GM10248 (cell line): ENCODE measurements at regions not wholly inside any gene's neighbourhood (a gene's known extent, or its start where the extent isn't known, plus 50 kb on each side); places are given as distances from the start of the nearest gene placed in this dataset.

Source experiments
- CTCF ChIA-PET: fragments of 300-600 bp; sonication (Branson Sonifier 250); formaldehyde crosslinking; extraction: SDS; loops from one replicate; lab custom pipeline; 2021; ENCODE audit warnings: antibody characterized with exemption; lab: Yijun Ruan, JAX
- POLR2A ChIA-PET: fragments of 350-650 bp; sonication (Branson Sonifier 250); formaldehyde crosslinking; extraction: SDS; loops from one replicate; lab custom pipeline; 2020; ENCODE audit warnings: antibody characterized with exemption; lab: Yijun Ruan, JAX
- DNase-seq: peaks from one replicate; pipeline ENCODE4 v3.0.0; 2012; ENCODE audit errors: extremely low spot score
- CTCF ChIP-seq: IDR thresholded peaks from 2 replicates; pipeline ENCODE4 v1.5.1; 2012; ENCODE audit warnings: mild to moderate bottlenecking, low read depth; ENCODE audit errors: extremely low read depth, missing control alignments, control extremely low read depth

- no peak for TF ChIP-seq CTCF
- ChIA-PET CTCF (interaction anchor here (1.1 to 1.3 kb wide), 2 partner anchors 15 to 29 kb away, joined by 3 to 4 read pairs; no protein-coding TSS in a partner anchor), POLR2A (no interaction called here)
- no peak for DNase-seq
Observed at GRCh38 chr15:48017747-48018146, 103.0 kb upstream of the SLC24A5 start.

- no peak for TF ChIP-seq CTCF
- no peak for DNase-seq
- ChIA-PET POLR2A (no interaction called here), CTCF (interaction anchor here (0.7 to 1.6 kb wide), 2 partner anchors 18 to 65 kb away, joined by 3 to 5 read pairs; no protein-coding TSS in a partner anchor)
Observed at GRCh38 chr15:48020166-48020565, 100.6 kb upstream of the SLC24A5 start.

DNA sequence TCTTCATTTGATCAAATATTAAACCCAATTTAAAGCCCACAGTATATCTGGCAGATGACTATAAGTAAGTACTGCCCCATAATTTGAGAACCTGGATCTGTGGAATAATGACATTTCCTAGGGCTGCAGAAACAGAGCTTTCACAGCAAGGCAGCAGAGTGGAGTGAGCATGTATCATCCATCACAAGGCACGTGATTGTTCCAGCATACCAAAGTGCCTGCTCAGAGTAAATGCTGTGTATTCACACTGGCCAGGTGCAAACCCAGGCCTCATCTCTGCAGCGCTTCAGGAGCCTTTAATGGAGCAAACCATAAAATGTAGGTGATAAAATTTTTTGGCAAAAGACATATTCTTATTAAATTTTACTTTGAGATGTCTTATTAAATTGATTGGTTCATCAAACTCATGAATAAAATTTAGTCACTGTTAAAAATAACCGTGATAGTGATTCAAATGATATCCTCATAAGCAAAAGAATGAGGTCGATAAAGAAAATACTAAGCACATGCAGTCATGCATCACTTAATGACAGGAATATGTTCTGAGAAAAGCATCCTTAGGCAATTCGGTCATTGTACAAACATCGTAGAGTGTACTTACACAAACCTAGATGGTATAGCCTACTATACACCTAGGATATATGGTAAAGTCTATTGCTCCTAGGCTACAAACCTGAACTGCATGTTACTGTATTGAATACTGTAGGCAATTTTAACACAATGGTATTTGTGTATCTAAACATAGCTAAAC is 99.3 kb upstream of the SLC24A5 start:
- POLR2A ChIA-PET: no interaction called here
- no peak for TF ChIP-seq CTCF
- DNase-seq: no peak
- CTCF ChIA-PET: no interaction called here

DNA sequence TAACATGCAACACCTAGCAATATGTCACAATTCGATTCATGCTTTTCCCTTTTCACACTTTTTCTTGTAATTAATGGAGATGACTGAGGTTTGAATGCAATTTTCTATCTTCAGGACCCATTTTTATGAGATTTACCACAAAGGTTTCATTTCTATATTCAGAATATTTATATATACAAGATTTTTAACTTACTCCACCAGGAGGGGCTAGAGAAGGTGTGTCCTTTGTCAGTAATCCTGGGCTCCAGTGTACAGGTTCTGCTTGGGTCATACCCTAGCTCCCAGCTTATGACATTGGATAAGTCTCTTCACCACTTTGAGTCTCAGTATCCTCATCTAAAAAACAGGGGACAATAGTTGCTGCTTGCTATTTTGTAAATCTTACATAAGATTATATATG is 95.7 kb upstream of the SLC24A5 start:
- POLR2A ChIA-PET: no interaction called here
- no peak for TF ChIP-seq CTCF
- CTCF ChIA-PET: interaction anchor here (1.5 to 2.5 kb wide), 2 partner anchors 10 to 23 kb away, joined by 3 to 6 read pairs; no protein-coding TSS in a partner anchor
- no peak for DNase-seq

DNA sequence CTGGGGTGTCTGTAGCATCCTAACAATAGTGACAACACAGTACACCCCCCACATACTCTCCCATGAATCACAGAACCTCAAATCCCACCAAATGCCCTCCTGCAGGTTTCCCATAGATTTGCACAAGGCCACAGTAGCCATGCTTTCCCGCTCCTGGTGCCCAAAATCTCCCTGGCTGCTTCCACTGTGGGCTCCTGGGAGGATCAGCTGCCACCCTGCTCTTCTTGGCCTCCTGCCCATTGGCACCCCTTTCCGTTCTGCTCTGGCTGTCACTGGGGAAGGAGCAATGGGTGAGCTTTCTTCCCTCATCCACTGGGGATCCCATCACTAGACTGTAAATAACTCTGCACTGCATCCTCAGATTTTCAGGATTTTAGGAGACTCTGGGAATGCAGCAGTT is 92.1 kb upstream of the SLC24A5 start:
- TF ChIP-seq CTCF: no peak
- ChIA-PET POLR2A (no interaction called here), CTCF (interaction anchor here (1.3 kb wide), 1 partner anchor 10 kb away, joined by 3 read pairs; no protein-coding TSS in a partner anchor)
- no peak for DNase-seq

- TF ChIP-seq CTCF: no peak
- ChIA-PET CTCF (interaction anchor here (1.1 to 1.3 kb wide), 2 partner anchors 9 to 10 kb away, joined by 3 read pairs; no protein-coding TSS in a partner anchor), POLR2A (no interaction called here)
- DNase-seq: no peak
Observed at GRCh38 chr15:48029642-48030041, 91.1 kb upstream of the SLC24A5 start.
